MM.1S (cell line): ENCODE measurements at regions not wholly inside any gene's neighbourhood (a gene's known extent, or its start where the extent isn't known, plus 50 kb on each side); places are given as distances from the start of the nearest gene placed in this dataset.
"Not testable (repeated sequence)": the region's sequence is repeated elsewhere in the genome, so short reads cannot be mapped to it uniquely, and the experiment has no call there.

Experiments used
- CTCF ChIP-seq: fragments of 300-600 bp; sonication (generic); IDR thresholded peaks from 2 replicates; pipeline ENCODE4 v1.5.1; 2016; ENCODE audit warnings: antibody characterized with exemption, low read length, mixed read lengths
- EZH2phosphoT487 ChIP-seq: fragments of 300-600 bp; sonication (generic); IDR thresholded peaks from 2 replicates; pipeline ENCODE4 v1.6.1; 2018; ENCODE audit warnings: antibody characterized with exemption, low read length

- not testable (repeated sequence) for TF ChIP-seq CTCF, EZH2phosphoT487
These were observed 49.9 kb upstream of the SLC8A3 start for GRCh38 chr14:70238635-70239034.
